H54 (cell line): ENCODE measurements at regions not wholly inside any gene's neighbourhood (a gene's known extent, or its start where the extent isn't known, plus 50 kb on each side); places are given as distances from the start of the nearest gene placed in this dataset.

Experiments used
- DNase-seq: peaks from one replicate; pipeline ENCODE4 v3.0.0; 2011; ENCODE audit warnings: low spot score, mixed read lengths; ENCODE audit not compliant: insufficient read length
- FAIRE-seq: peaks from 3 replicates; lab custom pipeline; 2011; peaks lifted over from hg19 to GRCh38; lab: Jason Lieb, UNC
- POLR2A ChIP-seq: IDR thresholded peaks from 2 replicates; pipeline ENCODE4 v1.6.1; 2011; ENCODE audit warnings: low read depth, mild to moderate bottlenecking, low read length

DNA sequence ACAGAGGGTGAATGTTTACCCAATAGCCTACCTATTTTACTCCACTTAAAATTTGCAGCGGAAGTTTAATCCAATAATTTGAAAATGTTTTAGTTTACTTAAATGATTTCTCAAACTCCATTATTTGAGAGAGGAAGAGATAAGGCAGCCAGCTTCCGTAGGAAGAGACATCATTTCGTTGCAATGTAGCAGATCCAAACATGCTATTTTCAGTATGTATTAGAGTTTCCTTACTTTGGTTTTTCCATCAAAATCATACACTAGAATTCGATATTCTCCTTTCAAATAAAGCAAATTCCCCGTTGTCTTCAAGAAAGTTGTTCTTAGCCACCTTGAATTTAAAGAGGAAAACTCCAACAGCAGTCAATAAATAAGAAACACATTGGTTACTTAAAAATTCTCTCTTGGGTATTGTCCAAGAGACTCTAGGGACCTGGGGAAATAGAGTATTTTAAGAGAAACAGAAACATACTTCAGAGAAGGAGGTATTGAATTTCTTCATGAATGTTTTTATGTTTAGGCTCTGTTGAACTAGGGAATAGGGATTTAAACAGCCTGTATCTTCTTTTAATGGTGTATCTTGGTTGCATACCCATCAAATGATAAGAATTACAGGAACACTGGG, 324.5 kb upstream of the GBE1 start:
- TF ChIP-seq POLR2A: no peak
- DNase-seq: no peak
- no peak for FAIRE-seq

- DNase-seq: no peak
- TF ChIP-seq POLR2A: no peak
- no peak for FAIRE-seq
Observed at GRCh38 chr3:82085356-82085755, 323.9 kb upstream of the GBE1 start.

- FAIRE-seq (peak; percentile 27), DNase-seq (no peak)
- no peak for TF ChIP-seq POLR2A
Observed at GRCh38 chr3:82084824-82085223, 323.4 kb upstream of the GBE1 start.

GRCh38 chr3:82082796-82083195, 321.4 kb upstream of the GBE1 start:
- FAIRE-seq: no peak
- DNase-seq: no peak
- no peak for TF ChIP-seq POLR2A

DNA sequence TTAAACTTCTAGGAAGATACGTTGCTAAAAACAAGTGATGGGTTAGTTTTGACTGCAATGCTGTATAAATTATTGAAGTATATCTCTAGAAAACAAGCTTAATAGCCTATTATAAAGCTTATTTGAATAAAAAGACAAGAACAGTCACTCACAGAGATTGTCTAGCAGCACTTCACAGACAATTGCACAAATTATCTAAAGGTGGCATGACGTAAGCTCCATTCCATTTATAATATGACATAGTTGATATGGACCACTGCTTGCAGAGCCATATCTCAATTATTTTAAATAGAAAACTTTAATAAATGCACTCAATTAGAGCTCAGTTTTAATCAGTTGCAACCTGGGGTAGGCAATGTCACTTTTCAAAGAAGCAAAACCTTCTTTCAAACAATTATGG, 319.9 kb upstream of the GBE1 start:
- no peak for FAIRE-seq

GRCh38 chr3:82080792-82081191, 319.3 kb upstream of the GBE1 start:
- TF ChIP-seq POLR2A: no peak
- DNase-seq: no peak
- FAIRE-seq: no peak

More for the DNA sequence above, 319.9 kb upstream of the GBE1 start:
- TF ChIP-seq POLR2A: no peak
- DNase-seq: no peak

- FAIRE-seq (peak; percentile 6), DNase-seq (no peak)
- TF ChIP-seq POLR2A: no peak
Observed at GRCh38 chr3:82080261-82080660, 318.8 kb upstream of the GBE1 start.

DNA sequence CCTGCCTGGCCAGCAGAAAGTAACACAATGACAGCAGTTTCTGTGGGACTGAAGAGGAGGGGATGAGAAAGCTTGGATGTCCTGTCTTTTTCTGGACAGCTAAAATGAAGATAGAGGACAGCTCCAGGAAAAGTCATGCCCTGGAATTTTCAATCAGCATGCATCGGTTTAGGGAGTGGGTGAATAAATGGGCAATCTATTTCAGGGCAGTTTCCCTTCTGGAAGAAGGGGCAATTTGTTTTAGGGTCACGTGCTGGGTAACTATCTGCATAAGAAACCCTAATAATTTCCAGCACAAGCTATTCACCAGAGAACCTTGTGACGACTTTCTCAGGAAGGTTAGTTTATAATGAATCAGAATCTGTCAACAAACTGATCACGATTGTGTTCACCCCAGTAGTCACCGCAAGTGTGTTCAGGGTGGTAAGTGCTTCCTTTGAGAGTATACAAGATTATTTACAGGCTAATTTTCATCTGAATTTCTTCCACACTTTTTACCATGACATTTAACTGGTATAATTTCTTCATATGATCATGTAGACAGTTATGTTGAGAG, 318.0 kb upstream of the GBE1 start:
- TF ChIP-seq POLR2A: no peak
- DNase-seq (no peak), FAIRE-seq (no peak)

GRCh38 chr3:82078246-82078645, 316.8 kb upstream of the GBE1 start:
- FAIRE-seq (no peak), DNase-seq (no peak)
- no peak for TF ChIP-seq POLR2A

GRCh38 chr3:82067420-82067819, 306.0 kb upstream of the GBE1 start:
- DNase-seq (no peak), FAIRE-seq (no peak)
- TF ChIP-seq POLR2A: no peak

- no peak for DNase-seq
- no peak for TF ChIP-seq POLR2A
- FAIRE-seq: no peak
Observed at GRCh38 chr3:82058809-82059208, 297.4 kb upstream of the GBE1 start.

DNA sequence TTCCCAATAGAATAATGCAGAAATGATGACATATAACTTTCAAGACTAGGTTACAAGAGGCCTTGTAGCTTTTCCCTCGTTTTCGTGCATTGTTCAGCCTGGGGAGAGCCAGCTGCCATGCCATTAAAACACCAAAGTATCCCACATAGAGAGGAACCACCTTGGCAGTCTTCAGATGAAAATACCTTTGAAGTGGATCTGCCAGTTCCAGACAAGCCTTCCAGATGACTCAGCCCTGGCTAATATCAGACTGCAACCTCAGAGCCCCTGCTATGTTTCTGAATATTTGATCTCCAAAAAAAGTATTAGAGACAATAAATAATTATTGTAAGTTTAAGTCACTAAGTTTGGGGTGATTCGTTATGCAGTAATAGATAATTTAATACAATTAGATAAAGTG, 294.3 kb upstream of the GBE1 start:
- FAIRE-seq (no peak), DNase-seq (no peak)
- TF ChIP-seq POLR2A: no peak

DNA sequence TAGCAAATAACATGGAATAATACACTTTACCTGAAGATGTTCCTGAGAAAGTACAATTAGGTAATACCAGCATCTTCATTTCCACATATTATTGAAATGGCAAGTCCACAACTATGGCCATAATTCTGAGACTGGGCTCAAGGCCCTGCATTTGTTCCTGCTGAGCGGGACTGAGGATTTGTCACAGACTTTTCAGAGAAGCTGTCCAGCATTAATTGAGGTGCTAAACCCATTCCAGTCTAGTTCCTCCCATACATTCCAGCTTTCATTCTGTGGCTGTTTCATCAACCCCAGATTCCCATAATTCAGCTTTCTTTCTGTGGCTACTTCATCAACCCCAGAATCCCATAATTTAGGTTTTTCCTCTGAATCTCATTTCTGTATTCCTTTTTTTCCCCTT, 293.4 kb upstream of the GBE1 start:
- no peak for FAIRE-seq
- no peak for TF ChIP-seq POLR2A

DNA sequence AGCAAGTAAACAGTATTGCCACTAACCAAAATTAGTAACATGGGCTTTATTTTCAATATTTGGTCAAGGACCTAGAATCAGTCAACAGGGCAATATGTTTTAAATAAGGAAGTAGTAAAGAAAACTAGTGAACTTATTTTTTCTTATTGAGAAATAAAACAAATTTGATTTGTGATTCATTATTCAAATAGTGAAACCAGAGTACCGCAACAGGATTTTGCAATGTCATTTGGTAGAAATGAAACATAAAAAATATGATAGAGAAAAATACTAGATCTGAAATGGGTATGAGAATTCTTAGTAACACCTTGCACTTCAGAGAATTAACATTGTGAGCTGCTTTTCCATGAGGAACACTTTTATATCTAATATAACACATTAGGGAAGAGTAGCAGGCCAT, 291.8 kb upstream of the GBE1 start:
- FAIRE-seq: no peak
- DNase-seq: no peak
- TF ChIP-seq POLR2A: no peak

More for the DNA sequence above, 293.4 kb upstream of the GBE1 start:
- no peak for DNase-seq

- TF ChIP-seq POLR2A: no peak
- FAIRE-seq: no peak
- no peak for DNase-seq
Observed at GRCh38 chr3:82050382-82050781, 288.9 kb upstream of the GBE1 start.
